HG03103 (cell line): ENCODE measurements at regions not wholly inside any gene's neighbourhood (a gene's known extent, or its start where the extent isn't known, plus 50 kb on each side); places are given as distances from the start of the nearest gene placed in this dataset.
"Not testable (repeated sequence)": the region's sequence is repeated elsewhere in the genome, so short reads cannot be mapped to it uniquely, and the experiment has no call there.

Experiments used
- ATAC-seq: cut with Tn5 transposase; IDR thresholded peaks from one replicate; pipeline ENCODE4 v1.9.1; 2021; ENCODE audit warnings: low read depth; ENCODE audit not compliant: unreplicated experiment

DNA sequence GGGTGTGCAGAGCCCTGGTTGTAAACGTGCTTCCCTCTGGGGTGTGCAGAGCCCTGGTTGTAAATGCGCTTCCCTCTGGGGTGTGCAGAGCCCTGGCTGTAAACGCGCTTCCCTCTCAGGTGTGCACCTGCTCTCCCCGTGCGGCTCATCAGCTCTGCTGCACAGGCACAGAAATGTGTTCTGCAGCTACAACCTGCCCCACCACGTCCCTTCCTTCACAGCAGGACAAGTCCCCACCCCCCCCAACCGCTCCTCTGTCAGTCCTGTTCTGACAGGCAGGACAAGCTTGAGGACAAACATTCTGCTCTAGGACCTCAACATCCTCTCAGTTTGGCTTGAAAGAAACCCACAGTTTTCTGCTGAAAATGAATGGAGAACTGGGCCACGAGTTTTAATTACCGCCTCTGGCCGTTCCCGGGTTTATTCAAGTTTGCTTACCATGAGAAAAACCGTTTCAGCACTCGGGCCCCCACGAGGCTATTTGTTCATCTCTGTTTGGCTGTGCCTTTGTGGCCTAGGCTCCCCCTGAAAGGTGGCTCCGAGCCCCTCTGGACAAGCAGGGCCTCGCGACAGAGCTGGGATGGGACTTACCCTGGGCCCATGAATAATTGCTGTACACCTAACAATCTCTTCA is 81.0 kb upstream of the ASB18 start:
- no peak for ATAC-seq

DNA sequence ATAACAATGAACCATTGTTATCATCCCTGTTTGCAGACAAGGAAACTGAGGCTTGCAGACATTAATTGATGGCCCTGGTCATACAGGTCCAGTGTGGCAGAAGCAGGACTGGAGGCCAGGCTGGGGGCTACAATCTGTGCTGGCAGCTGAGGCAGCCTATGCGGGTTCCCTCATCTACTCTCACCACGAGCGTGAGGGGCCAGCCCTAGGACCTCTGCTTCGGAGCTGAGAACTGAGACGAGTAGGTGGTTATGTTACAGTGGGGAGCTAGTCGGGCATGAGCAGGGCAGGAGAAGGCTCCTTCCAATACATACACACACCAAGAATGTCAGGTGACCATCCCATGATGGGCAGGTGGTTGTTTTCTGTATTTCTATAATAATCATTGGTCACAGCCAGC is 82.2 kb upstream of the ASB18 start:
- no peak for ATAC-seq

DNA sequence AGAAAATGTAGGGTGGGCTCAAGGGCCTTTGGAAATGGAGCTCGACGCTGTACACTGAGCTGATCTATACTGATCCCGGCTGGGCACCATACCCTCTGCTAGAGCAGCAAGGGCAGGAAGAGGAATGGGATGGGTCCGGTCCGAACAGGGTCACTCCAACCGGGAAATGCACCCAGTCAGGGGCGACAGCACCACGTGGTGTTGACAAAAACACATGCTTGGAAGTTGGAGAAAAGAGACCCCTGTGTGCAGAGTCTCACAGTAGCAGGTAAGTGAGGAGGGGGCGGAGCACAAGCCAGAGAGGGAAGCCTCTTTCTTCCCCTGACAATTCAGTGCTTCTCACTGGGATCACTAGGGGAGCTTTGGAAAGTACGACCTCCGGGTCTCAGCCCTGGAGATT is 84.1 kb upstream of the ASB18 start:
- no peak for ATAC-seq

DNA sequence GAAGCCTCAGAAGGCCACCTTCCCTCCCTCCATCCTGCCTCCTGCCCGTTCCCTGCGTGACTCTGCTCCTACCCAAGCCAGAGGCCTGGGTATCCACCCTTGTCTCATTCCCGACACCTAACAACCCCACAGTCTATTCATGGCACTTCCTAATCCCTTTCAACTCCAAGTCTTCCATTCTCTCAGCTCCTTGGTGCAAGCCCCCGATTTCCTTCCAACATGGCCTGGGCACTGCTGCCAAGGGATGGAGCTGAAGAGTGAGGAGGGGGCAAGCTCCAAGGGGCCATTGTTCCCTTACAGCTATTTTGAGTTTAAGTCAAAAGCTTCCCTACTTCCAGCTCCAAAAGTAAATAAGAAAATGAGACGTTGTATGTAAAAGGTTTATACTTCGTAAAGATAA is 84.8 kb upstream of the ASB18 start:
- no peak for ATAC-seq

DNA sequence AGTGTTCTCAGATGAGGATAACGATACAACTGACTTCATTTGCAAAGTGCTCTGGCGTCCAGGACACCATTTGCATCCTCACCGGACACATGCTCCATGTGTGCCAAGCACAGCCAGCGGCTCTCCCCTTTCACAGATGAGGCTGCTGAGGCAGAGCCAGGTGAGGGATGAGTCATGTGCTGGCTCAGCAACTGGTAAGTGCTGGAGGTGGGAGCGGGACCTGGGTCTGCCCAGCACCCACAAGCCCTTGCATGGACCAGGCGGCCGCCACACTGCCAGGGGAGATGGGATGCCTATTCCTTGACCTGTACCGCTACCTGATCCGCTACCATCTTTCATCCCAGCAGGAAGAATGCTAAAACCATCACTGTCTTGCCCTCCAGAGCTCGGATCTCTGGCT is 86.2 kb upstream of the ASB18 start:
- no peak for ATAC-seq

DNA sequence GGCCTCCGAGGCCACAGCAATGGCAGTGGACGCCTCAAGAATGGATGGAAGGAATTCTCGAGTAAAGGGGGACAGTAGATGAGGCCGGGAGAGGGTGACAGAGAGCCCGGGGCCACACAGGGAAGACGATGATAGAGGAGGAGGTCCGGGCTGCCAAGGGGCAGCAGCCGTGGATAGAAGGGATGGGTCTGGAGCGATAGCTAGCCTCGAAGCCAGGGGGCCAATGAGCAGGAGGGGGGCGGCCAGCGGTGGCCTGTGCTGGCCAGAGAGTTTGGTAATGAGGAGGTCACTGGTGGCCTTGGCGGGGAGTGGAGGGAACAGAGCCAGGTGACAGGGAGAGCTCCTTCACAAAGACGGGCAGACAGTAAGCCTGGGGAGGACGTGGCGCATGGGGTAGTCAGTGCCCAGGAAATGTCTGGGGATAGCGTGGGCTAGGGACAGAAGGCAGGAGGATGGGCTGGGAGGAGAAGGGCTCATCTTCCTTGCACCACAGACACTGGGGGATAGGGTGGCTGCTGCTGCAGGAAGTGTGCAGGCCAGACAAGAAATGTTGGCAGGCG is 87.8 kb upstream of the ASB18 start:
- no peak for ATAC-seq

DNA sequence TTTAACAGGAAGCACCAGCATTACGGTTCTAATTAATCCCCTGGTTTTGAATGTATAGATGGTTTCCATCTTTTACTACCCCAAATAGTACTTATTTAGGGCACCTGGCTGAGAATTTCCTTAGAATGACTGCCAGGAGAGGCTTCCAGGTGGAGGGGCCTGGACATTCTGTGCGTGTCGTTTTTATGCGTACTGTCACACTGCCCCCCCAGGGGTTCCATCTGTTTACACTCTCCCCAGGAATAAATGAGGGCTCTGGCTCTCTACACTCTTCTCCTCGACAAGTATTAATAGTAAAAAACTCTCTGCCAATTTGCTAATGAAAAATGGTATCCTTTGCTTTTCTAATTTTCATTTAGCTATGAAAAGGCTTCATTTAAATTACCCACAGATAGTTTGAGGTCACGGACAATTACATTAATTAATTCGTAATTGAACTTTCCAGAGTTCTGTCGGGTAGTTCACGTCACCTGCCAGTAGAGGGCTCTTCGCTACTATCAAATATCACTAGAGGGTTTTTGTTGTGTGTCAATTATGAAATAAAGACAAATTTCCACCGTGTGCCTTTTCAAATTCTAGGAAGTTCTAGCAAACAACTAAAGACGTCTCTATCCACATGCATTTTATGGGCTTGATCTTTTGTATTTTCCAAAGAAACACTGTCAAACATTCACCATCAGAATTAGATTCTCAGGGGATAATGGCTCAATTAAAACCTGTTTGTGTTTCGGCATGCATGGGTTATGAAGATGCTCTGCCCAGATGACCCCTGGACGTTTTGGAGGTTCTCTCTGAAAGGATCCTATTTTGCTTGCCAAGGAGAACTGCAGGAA is 88.8 kb upstream of the ASB18 start:
- no peak for ATAC-seq

DNA sequence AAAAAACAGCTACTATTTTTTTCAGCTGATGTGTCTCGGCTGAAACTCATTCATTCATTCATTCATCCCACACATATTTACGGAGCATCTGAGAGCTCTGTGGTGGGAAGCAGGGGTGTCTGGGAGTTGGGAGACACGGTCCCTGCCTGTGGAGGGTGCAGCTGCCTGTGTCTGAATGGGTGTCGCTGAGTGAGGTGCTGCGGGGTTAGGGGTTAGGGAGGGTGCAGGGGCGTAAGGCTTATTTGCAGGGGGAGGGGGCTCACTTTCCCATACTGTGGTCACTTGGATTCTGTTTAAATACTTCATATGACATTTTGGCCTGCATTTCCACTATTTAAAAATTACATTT is 89.4 kb upstream of the ASB18 start:
- ATAC-seq = no peak

DNA sequence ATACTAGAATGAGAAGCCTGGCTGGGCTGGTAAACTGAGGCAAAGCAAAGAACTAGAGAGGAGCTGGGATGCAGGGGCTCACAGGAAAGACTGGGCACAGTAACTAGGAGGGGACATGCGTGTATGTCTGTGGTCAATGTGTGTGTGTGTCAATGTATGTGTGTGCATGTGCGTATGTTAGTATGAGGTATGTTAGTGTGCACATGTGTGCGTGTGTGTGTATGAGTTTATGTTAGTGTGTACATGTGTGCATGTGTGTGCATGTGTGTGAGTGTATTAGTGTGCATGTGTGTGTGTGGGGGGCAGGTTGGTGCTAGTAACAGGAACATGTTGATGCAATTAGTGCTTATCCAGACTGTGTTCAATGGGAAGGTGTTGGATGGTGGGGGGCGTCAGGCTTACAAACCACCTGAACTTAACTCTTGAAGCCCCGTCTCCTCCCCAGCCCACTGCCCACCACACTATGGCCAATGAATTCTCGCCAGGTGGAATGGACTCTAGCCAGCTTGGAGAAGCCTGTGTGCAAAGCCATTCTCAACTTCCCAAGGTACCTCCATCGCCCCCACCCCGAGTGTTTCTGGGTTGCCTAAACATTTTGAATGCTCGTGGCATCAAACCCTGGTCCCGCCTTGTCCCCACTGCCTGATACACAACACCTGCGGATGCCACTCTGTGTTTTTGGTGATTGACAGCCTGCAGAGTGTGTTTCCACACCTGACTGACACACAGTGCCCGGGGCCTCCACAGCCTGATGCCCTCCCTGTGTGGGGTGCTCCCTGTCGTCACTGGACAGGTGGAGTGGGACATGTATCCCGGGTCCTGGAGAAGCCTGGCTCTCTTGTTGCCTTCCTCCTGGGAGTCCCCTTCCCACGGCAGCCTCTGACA is 90.1 kb upstream of the ASB18 start:
- no peak for ATAC-seq

DNA sequence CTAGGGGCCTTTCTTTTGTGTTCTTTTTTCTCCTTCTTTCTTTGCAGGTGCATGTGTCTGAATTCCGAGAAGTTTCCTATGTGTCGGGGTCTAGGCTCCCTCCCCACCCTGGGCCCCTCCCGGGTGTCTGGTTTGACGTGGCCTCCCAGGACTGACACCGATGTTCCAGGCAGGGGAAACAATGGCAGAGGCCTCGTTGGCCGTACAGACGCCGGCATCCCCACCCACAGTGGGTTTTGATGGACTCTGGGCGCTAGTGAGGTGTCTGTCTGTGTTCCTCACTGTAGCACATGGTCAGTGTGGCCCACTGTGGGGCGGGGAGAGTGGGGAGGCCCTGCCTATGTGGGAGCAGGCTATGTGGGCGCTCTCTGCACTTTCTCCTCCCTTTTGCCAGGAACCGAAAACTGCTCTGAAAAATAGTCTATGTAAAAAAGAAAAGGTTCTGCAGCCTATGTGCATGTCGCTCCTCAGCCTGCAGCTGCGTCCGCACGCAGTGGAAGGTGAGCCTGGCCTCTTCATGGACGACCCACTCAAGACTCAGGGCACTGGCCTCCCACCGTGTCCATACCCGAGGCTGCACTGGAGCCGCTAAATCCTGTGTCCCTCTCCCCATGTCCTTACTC is 90.9 kb upstream of the ASB18 start:
- no peak for ATAC-seq

DNA sequence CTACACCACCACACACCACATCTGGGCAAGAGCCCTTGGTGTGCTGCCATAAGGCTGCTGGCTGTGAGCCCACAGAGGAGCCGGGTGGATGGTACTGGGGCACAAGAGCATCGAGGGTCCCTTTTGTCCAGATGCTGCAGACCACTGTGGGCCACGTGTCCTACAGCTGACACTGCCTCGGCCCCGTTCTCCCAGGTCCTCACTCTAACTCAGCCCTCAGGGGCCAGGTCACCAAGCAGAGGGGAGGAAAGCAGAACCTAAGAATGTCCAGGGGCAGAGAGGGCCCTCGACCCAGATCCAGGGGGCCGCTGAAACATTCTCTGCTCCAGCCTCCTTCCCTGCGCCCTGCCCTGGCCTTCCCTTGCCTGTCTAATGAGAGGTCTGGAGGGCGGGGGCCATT is 91.7 kb upstream of the ASB18 start:
- ATAC-seq = no peak

DNA sequence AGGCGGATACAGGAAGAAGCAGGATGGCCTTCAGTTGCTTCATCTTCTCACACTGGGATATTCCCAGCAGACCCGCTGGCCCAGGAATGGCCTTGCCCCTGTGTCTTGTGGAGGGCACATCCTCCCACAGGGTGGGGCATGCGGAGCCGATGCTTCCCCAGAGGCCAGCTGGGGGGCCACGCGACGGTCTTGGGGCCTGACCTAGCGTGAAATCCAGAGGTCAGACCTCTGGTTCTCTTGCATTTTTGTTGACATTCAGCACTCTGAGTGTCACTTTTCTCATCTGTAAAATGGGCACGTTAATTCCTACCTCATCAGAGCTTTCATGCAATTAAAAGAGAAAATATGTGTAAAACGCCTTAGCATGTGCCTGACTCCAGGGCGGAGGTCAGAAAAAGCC is 92.1 kb upstream of the ASB18 start:
- ATAC-seq = not testable (repeated sequence)

DNA sequence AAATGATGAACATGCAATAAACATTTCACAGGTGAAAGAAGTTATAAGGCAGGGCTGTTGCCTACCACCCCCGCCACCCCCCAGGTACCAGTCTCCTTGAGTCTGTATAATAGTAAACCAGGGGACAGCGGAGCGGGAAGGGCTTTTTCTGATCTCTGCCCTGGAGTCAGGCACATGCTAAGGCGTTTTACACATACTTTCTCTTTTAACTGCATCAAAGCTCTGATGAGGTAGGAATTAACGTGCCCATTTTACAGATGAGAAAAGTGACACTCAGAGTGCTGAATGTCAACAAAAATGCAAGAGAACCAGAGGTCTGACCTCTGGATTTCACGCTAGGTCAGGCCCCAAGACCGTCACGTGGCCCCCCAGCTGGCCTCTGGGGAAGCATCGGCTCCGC is 94.3 kb upstream of the ASB18 start:
- not testable (repeated sequence) for ATAC-seq

DNA sequence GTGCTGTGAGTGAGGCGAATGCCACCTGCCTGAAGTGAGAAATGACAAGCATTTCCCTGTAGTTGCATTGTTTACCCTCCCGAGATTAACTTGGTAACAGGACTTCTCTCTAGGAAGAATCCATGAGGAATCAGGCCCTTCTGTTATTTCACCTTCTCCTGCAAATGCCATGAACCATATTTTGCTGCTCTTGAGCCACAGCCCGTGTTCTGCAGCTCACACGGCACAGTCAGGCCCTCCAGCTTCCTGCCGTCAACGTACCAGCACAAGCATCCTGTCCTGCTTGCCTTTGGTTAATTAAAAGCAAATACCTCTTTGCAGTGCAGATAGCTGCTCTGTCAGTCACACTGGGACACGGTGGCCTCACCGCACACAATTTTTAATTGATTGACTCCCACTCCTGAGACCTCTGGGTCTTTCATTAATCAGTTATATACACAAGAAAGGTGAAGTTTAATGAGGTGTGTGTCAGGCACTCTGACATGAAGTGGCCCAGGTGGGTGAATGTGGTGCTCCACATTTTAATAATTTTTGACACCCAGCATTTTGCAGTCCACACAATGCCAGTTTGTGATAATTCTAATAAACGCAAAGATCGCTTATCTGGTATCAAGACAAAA is 95.3 kb upstream of the ASB18 start:
- ATAC-seq = no peak

DNA sequence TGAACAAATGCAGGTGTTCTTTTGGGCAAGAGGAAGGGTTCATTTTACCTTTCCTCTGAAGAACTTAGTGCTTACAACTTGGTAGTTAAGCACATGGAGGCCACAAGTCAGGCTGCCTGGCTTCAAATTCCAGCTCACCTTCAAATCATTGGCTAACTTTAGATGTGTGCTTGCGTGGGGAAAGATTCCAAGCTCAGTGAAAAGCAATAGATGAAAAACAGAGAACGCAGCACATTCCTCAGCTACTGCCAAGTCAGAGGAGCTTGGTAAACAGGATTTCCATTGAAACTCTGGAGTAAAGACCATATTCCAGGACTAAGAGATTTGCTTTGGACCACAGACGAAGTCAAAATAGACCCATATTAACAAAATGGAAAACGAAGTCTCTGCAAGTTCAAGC is 96.3 kb upstream of the ASB18 start:
- no peak for ATAC-seq

DNA sequence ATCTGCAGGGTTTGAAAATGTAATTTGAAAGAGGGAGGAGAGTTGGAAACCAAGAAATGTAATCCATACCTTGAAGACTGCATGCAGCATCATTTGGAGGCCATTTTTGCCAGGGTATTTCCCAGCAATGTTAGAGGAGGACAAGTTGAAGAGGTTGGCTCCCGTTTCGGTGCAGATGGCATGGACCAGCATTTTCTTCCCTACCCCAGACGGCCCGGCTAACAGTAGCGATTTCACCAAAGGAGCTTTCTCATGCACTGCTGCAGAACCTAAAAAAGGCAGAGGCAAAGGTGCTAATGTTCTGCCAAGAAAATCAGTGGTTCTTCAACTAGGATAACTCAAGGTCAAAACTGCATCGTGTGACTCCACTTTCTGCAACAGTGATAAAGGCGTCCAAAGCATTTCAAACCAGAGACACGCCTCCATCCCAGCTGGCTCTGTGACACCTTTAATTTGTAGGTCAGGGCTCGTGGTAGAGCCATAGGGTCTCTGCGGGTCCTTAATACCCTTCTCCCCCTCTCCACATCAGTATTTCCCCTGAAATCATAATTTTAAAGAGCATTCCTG is 99.6 kb upstream of the ASB18 start:
- no peak for ATAC-seq

DNA sequence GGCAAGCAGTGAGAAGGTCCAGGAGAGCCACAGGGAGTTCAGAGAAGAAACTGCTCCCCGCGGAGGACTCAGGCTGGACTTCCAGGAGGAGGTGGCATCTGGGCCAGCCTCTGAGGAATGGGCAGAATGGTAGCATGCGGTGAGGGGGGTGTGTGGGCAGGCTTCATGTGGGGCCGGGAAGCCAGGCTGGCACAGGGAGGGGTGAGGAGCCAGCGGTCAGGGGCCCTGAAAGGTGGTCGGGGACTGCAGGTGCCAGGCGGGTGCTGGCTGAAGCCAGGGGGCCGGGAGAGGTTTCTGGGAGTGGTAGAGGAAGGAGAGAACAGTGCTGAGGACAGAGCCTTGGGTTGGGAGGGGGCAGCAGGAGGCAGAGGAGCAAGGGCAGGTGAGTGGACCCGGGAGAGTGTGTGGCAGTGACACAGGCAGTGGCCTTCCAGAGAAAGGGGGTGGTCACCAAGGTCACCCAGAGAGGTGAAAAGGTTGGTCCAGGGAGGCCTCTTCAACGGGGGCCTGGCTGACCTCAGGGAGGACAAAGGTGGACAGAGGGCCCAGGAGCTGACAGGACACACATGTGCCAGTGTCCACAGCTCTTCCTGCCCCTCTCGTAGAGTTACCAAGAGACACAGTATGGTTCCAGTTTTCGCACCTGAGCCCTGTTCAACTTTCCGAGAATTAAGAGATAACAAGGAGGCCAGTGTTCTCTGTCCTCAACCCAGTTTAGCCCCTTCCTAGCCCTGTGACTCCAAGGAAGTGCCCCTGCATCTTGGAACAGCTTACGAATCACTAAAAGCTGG is 101.2 kb upstream of the ASB18 start:
- no peak for ATAC-seq

DNA sequence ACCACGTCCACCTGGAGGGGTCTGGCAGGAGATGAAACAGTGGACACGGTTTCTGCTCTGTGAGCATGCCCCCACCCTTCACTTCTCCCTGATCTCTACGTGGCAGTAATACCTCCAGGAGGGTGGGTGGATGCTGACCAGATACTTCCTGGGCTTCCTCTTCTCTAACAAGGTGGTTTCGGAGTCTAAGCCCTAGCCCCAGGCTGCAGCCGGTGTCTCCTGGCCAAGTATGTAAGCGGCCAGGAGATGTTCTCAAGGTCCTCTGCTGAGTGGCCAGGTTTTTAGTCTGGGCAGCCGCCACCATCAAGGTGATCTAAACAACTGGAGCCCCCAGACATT is 101.8 kb upstream of the ASB18 start:
- ATAC-seq = no peak

DNA sequence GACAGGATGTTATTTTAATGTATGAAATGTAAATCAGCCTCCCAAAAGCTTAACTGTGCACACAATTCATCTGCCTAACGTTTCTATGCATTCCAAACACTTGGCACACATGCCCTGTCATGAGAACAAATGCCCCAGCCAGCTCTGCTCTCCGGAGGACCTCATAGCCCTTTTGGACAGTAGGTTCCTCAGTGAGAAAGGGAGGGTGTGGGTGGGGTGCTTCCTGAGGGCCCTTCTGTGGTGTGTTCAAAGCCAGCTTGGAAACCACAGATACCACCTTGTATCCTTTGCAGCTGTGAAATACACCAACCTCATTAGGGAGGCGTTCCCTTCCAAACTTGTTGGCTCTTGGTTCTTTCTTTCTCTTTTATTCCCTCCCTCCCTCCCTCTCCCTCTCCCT is 102.2 kb upstream of the ASB18 start:
- ATAC-seq = no peak
